GM13976 (cell line): ENCODE measurements at regions not wholly inside any gene's neighbourhood (a gene's known extent, or its start where the extent isn't known, plus 50 kb on each side); places are given as distances from the start of the nearest gene placed in this dataset.

Source experiments
- DNase-seq: peaks from one replicate; pipeline ENCODE4 v3.0.0; 2012; ENCODE audit warnings: low spot score
- CTCF ChIP-seq: IDR thresholded peaks from 2 replicates; pipeline ENCODE4 v1.5.1; 2012; ENCODE audit warnings: borderline replicate concordance, mild to moderate bottlenecking; ENCODE audit not compliant: insufficient read depth; ENCODE audit errors: extremely low read depth, missing control alignments, control extremely low read depth
- in situ Hi-C: fragments of 300-500 bp; cut with MboI; formaldehyde crosslinking; loops from one replicate; pipeline ENCODE4 v1.12.0; 2022; ENCODE audit warnings: low sequenced_read_pairs, mixed read lengths, inconsistent platforms; ENCODE audit not compliant: unreplicated experiment

GRCh38 chr7:70920876-70921275, 211.1 kb upstream of the GALNT17 start:
- in situ Hi-C loops = no loop called here
- no peak for DNase-seq

GRCh38 chr7:70923181-70923845, 208.6 kb upstream of the GALNT17 start:
- in situ Hi-C loops = no loop called here
- no peak for TF ChIP-seq CTCF
- DNase-seq = no peak

More at GRCh38 chr7:70920876-70921275, 211.1 kb upstream of the GALNT17 start:
- TF ChIP-seq CTCF = no peak

GRCh38 chr7:70925411-70926115, 206.4 kb upstream of the GALNT17 start:
- TF ChIP-seq CTCF = no peak
- DNase-seq = no peak
- in situ Hi-C loops = no loop called here

- in situ Hi-C loops = no loop called here
- no peak for TF ChIP-seq CTCF
- no peak for DNase-seq
Observed at GRCh38 chr7:70926666-70927065, 205.3 kb upstream of the GALNT17 start.

- in situ Hi-C loops = no loop called here
- TF ChIP-seq CTCF = no peak
- DNase-seq = no peak
Observed at GRCh38 chr7:70935311-70935710, 196.6 kb upstream of the GALNT17 start.

GRCh38 chr7:70935854-70936253, 196.1 kb upstream of the GALNT17 start:
- no peak for DNase-seq
- TF ChIP-seq CTCF = no peak
- in situ Hi-C loops = no loop called here
